HepG2 (cell line): ENCODE measurements at regions not wholly inside any gene's neighbourhood (a gene's known extent, or its start where the extent isn't known, plus 50 kb on each side); places are given as distances from the start of the nearest gene placed in this dataset.

Experiments
- ATAC-seq: fragments of 200-7000 bp; cut with Tn5 transposase; 3 replicates; pipeline ENCODE4 v1.9.1; 2020; ENCODE audit warnings: mild to moderate bottlenecking, moderate library complexity
- BruUV-seq: library from RNA; stranded (reverse); fragments of 400-500 nt; replicated peaks from 2 replicates; lab custom pipeline; 2021; lab: Mats Ljungman, UMichigan
- CTCF ChIA-PET: fragments of 300-600 bp; formaldehyde crosslinking; extraction: SDS; loops from one replicate; lab custom pipeline; 2021; ENCODE audit warnings: low total read pairs, inconsistent platforms, low intra/inter-chr PET ratio; lab: Yijun Ruan, JAX
- POLR2A ChIA-PET: fragments of 350-600 bp; sonication (Branson Sonifier 250); formaldehyde crosslinking; loops from one replicate; lab custom pipeline; 2020; ENCODE audit warnings: antibody characterized with exemption, inconsistent platforms; lab: Yijun Ruan, JAX
- DNase-seq: peaks from one replicate; pipeline ENCODE4 v3.0.0-alpha.2; 2015; ENCODE audit warnings: low spot score
- FAIRE-seq: peaks from 3 replicates; lab custom pipeline; 2011; peaks lifted over from hg19 to GRCh38; lab: Jason Lieb, UNC
- H2AFZ ChIP-seq: one replicate; pipeline ENCODE4 v1.6.1; 2011; ENCODE audit warnings: low read length, inconsistent platforms
- H3K27ac ChIP-seq: fragments of 300-600 bp; 3 replicates; pipeline ENCODE4 v1.8.0; 2011; ENCODE audit warnings: mixed run types, mild to moderate bottlenecking, mixed read lengths, low read length, inconsistent platforms; ENCODE audit not compliant: insufficient read depth; ENCODE audit errors: extremely low read length
- H3K27me3 ChIP-seq, 2 experiments: fragments of 200-600 bp in 1 of 2; 2 replicates in 1 of 2; 3 replicates in 1 of 2; pipeline versions ENCODE4 v1.6.0 to v1.8.0; 2011; ENCODE audit warnings: low read length in 2 of 2, mild to moderate bottlenecking in 2 of 2, moderate library complexity in 2 of 2, inconsistent platforms in 1 of 2; ENCODE audit not compliant: insufficient read depth in 2 of 2, control insufficient read depth in 1 of 2
- H3K36me3 ChIP-seq, 2 experiments: fragments of 200-600 bp in 1 of 2; replicated peaks in 1 of 2; 2 replicates in 1 of 2; 3 replicates in 1 of 2; pipeline versions ENCODE4 v1.5.1 to v1.8.0; 2011; ENCODE audit warnings: low read length in 2 of 2, inconsistent platforms in 1 of 2; ENCODE audit not compliant: insufficient read depth in 2 of 2, control insufficient read depth in 1 of 2
- H3K4me1 ChIP-seq: 2 replicates; pipeline ENCODE4 v1.5.1; 2012; ENCODE audit warnings: low read length, inconsistent platforms; ENCODE audit not compliant: insufficient read depth
- H3K4me2 ChIP-seq: 2 replicates; pipeline ENCODE4 v1.6.0; 2011; ENCODE audit warnings: low read depth, low read length, inconsistent platforms
- H3K4me3 ChIP-seq, 3 experiments: fragments of 200-600 bp in 1 of 3; sonication (generic), shearing (Covaris generic) in 1 of 3; replicated peaks in 1 of 3; 2 replicates each; pipeline ENCODE4 v1.5.1; 2011 to 2016; ENCODE audit warnings: low read length in 3 of 3, inconsistent platforms in 2 of 3, low read depth in 2 of 3, mild to moderate bottlenecking in 2 of 3, control low read depth in 1 of 3, mixed read lengths in 1 of 3; ENCODE audit not compliant: insufficient read depth in 1 of 3
- H3K79me2 ChIP-seq: one replicate; pipeline ENCODE4 v1.6.1; 2011; ENCODE audit warnings: low read length, inconsistent platforms; ENCODE audit not compliant: insufficient read depth
- H3K9ac ChIP-seq: 2 replicates; pipeline ENCODE4 v1.6.0; 2011; ENCODE audit warnings: mild to moderate bottlenecking, low read depth, low read length, inconsistent platforms; ENCODE audit not compliant: insufficient read depth
- H3K9me3 ChIP-seq: 2 replicates; pipeline ENCODE4 v1.5.1; 2012; ENCODE audit warnings: mild to moderate bottlenecking, low read length
- H4K20me1 ChIP-seq: 2 replicates; pipeline ENCODE4 v1.6.0; 2011; ENCODE audit warnings: inconsistent platforms, mild to moderate bottlenecking, low read length, moderate library complexity; ENCODE audit not compliant: insufficient read depth
- MBNL3 ChIP-seq: fragments of 250-450 bp; sonication (Bioruptor Pico); conservative IDR thresholded peaks from 2 replicates; pipeline ENCODE4 v1.8.0; 2022; ENCODE audit warnings: mild to moderate bottlenecking, inconsistent platforms
- MEF2D ChIP-seq: sonication (generic); formaldehyde crosslinking; IDR thresholded peaks from 2 replicates; pipeline ENCODE4 v1.5.1; 2020; ENCODE audit warnings: mild to moderate bottlenecking, missing genetic modification reagents
- NFE2 ChIP-seq: sonication (generic); formaldehyde crosslinking; IDR thresholded peaks from 2 replicates; pipeline ENCODE4 v1.4.0; 2020; ENCODE audit warnings: missing genetic modification reagents
- SAP130 ChIP-seq: IDR thresholded peaks from 2 replicates; pipeline ENCODE4 v1.6.1; 2016; ENCODE audit warnings: low read depth
- SMC3 ChIP-seq: IDR thresholded peaks from 2 replicates; pipeline ENCODE4 v1.6.1; 2011; ENCODE audit warnings: low read length, improper control_type of control experiment
- U2AF2 ChIP-seq: fragments of 200-400 bp; formaldehyde crosslinking; IDR thresholded peaks from 2 replicates; pipeline ENCODE4 v1.6.1; 2017; ENCODE audit warnings: low read depth, mild to moderate bottlenecking, low read length
- ZNF777 ChIP-seq: sonication (generic); formaldehyde crosslinking; IDR thresholded peaks from 2 replicates; pipeline ENCODE4 v1.4.0; 2020; ENCODE audit warnings: missing genetic modification reagents
- ZNF891 ChIP-seq: sonication (generic); formaldehyde crosslinking; IDR thresholded peaks from 2 replicates; pipeline ENCODE4 v1.5.0; 2020; ENCODE audit warnings: mild to moderate bottlenecking, missing genetic modification reagents
- WGBS: methylation state at CpG from one replicate; pipeline ENCODE4 v1.1.6; 2017; ENCODE audit warnings: low lambda C conversion rate; 5-methylcytosine and 5-hydroxymethylcytosine counted together
- in situ Hi-C: cut with HindIII; loops from 2 replicates; pipeline ENCODE4 v1.10.0; 2017; ENCODE audit warnings: low pct_unique_long_range_greater_than_20kb; ENCODE audit not compliant: extremely low pct_ligation_motif_present
- intact Hi-C: fragments of 100-400 bp; cut with micrococcal nuclease; formaldehyde crosslinking; loops from one replicate; pipeline ENCODE4 v1.10.0; 2022; ENCODE audit not compliant: unreplicated experiment
- TF ChIP-seq, protein P1 (sequence below): IDR thresholded peaks from 2 replicates; pipeline ENCODE4 v1.6.1; 2016; ENCODE audit warnings: mild to moderate bottlenecking, missing biosample characterization, missing genetic modification reagents
- TF ChIP-seq, protein P2 (sequence below): sonication (generic); formaldehyde crosslinking; IDR thresholded peaks from 2 replicates; pipeline ENCODE4 v1.4.0; 2020; ENCODE audit warnings: missing genetic modification reagents
- TF ChIP-seq, protein P3 (sequence below): sonication (generic); formaldehyde crosslinking; IDR thresholded peaks from 2 replicates; pipeline ENCODE4 v1.5.0; 2020; ENCODE audit warnings: mild to moderate bottlenecking, missing genetic modification reagents

DNA sequence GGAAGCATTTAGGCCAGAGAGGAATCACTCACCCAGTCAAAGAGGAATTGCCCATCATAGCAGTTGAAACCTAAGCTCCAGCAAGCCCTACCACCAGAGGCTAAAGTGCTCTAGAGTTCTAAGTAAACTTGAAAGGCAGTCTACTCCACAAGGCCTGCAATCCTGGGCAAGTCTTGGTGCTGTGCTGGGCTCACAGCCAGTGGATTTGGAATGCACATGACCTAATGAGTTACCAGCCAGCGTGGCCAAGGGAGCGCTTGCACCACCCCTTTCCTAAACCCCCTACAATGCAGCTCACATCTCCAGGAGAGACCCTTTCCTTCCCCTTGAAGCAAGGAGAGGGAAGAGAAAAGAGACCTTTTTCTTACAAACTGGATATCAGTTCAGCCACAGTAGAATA lies 445.7 kb downstream of the GASK1B start (continued):
- no peak for TF ChIP-seq U2AF2
- TF ChIP-seq NFE2 (CRISPR knock-in tag), result no peak
- TF ChIP-seq, protein P1, sequence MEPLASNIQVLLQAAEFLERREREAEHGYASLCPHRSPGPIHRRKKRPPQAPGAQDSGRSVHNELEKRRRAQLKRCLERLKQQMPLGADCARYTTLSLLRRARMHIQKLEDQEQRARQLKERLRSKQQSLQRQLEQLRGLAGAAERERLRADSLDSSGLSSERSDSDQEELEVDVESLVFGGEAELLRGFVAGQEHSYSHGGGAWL (CRISPR knock-in tag), result no peak

DNA sequence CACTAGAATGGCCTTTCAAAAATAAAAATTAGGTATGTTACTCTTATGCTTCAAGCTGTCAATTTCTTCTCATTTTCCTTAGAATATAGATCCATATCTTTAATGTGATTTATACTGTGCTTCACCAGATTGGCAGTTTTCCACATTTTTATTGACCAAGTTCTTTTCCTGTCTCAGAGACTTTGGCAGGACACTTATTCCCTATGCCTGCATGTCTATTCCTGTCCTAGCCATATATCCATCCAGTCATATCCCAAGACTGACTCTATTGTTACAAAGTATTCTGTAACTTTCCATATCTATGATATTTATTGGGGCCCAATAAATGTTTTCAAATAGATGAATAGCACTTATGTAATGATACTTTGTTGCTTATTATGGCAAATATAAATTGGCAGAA lies 450.7 kb downstream of the GASK1B start:
- intact Hi-C loops (no loop called here), in situ Hi-C loops (no loop called here)
- Histone ChIP-seq H3K4me3 (no peak overlapping the region), H3K4me1 (no peaks in the 10 kb centered on the region), H2AFZ (no peak overlapping the region), H3K27ac (no peak overlapping the region), H3K9me3 (no peaks in the 10 kb centered on the region), H4K20me1 (no peaks in the 10 kb centered on the region), H3K27me3 (no peaks in the 10 kb centered on the region), H3K36me3 (no peaks in the 10 kb centered on the region), H3K79me2 (no peaks in the 10 kb centered on the region), H3K4me2 (no peak overlapping the region), H3K9ac (no peak overlapping the region)
- TF ChIP-seq ZNF777 (no peak), MBNL3 (CRISPR knock-in tag) (no peak), ZNF891 (CRISPR knock-in tag) (no peak)
- FAIRE-seq, result no peak
- no peak for ATAC-seq
- ChIA-PET CTCF (no interaction called here), POLR2A (no interaction called here)
- no peak for DNase-seq
- no TSS peak for BruUV-seq

DNA sequence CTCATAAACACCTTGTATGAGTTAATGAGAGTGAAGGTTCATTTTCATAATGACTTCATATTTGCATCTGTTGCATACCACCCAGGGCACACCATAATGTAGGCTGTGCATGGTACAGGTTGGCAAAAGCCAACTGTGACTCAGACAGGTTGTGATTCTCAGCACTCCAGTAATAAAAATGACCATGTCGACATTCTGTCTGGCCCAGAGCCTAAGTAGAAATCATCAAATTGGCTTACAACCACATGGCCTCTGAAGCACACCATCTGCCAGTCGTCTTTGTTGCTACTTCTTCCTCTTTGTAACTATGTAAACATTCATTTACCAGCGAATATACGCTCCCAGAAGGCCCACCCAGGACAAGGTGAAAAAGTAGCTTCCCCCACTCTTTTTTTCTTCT lies 459.5 kb downstream of the GASK1B start:
- H4K20me1 ChIP-seq, result no peaks in the 10 kb centered on the region
- H3K36me3 ChIP-seq, result no peaks in the 10 kb centered on the region
- CTCF ChIA-PET, result no interaction called here
- H3K4me1 ChIP-seq, result no peaks in the 10 kb centered on the region
- no peak overlapping the region for H3K4me2 ChIP-seq
- H3K27ac ChIP-seq, result no peak overlapping the region
- ATAC-seq (no peak), FAIRE-seq (no peak), DNase-seq (no peak)
- BruUV-seq, result no TSS peak
- H3K9ac ChIP-seq, result no peak overlapping the region
- H3K27me3 ChIP-seq, result no peaks in the 10 kb centered on the region
- H2AFZ ChIP-seq, result no peak overlapping the region
- in situ Hi-C loops, result no loop called here
- POLR2A ChIA-PET, result no interaction called here
- H3K9me3 ChIP-seq, result no peaks in the 10 kb centered on the region
- H3K79me2 ChIP-seq, result no peaks in the 10 kb centered on the region
- intact Hi-C loops, result no loop called here
- WGBS, result 15% methylated on average over 4 of the region's 4 CpGs
- H3K4me3 ChIP-seq, result no peak overlapping the region
- TF ChIP-seq MEF2D (CRISPR knock-in tag), result no peak
- no peak for TF ChIP-seq SMC3
- TF ChIP-seq, protein P2, sequence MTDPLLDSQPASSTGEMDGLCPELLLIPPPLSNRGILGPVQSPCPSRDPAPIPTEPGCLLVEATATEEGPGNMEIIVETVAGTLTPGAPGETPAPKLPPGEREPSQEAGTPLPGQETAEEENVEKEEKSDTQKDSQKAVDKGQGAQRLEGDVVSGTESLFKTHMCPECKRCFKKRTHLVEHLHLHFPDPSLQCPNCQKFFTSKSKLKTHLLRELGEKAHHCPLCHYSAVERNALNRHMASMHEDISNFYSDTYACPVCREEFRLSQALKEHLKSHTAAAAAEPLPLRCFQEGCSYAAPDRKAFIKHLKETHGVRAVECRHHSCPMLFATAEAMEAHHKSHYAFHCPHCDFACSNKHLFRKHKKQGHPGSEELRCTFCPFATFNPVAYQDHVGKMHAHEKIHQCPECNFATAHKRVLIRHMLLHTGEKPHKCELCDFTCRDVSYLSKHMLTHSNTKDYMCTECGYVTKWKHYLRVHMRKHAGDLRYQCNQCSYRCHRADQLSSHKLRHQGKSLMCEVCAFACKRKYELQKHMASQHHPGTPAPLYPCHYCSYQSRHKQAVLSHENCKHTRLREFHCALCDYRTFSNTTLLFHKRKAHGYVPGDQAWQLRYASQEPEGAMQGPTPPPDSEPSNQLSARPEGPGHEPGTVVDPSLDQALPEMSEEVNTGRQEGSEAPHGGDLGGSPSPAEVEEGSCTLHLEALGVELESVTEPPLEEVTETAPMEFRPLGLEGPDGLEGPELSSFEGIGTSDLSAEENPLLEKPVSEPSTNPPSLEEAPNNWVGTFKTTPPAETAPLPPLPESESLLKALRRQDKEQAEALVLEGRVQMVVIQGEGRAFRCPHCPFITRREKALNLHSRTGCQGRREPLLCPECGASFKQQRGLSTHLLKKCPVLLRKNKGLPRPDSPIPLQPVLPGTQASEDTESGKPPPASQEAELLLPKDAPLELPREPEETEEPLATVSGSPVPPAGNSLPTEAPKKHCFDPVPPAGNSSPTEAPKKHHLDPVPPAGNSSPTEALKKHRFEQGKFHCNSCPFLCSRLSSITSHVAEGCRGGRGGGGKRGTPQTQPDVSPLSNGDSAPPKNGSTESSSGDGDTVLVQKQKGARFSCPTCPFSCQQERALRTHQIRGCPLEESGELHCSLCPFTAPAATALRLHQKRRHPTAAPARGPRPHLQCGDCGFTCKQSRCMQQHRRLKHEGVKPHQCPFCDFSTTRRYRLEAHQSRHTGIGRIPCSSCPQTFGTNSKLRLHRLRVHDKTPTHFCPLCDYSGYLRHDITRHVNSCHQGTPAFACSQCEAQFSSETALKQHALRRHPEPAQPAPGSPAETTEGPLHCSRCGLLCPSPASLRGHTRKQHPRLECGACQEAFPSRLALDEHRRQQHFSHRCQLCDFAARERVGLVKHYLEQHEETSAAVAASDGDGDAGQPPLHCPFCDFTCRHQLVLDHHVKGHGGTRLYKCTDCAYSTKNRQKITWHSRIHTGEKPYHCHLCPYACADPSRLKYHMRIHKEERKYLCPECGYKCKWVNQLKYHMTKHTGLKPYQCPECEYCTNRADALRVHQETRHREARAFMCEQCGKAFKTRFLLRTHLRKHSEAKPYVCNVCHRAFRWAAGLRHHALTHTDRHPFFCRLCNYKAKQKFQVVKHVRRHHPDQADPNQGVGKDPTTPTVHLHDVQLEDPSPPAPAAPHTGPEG, result no peak
- TF ChIP-seq, protein P3, sequence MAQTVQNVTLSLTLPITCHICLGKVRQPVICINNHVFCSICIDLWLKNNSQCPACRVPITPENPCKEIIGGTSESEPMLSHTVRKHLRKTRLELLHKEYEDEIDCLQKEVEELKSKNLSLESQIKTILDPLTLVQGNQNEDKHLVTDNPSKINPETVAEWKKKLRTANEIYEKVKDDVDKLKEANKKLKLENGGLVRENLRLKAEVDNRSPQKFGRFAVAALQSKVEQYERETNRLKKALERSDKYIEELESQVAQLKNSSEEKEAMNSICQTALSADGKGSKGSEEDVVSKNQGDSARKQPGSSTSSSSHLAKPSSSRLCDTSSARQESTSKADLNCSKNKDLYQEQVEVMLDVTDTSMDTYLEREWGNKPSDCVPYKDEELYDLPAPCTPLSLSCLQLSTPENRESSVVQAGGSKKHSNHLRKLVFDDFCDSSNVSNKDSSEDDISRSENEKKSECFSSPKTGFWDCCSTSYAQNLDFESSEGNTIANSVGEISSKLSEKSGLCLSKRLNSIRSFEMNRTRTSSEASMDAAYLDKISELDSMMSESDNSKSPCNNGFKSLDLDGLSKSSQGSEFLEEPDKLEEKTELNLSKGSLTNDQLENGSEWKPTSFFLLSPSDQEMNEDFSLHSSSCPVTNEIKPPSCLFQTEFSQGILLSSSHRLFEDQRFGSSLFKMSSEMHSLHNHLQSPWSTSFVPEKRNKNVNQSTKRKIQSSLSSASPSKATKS (CRISPR knock-in tag), result no peak
- no peak for TF ChIP-seq SAP130
